ENCODE measurements at regions not wholly inside any gene's neighbourhood (a gene's known extent, or its start where the extent isn't known, plus 50 kb on each side); places are given as distances from the start of the nearest gene placed in this dataset.
"Not testable (repeated sequence)": the region's sequence is repeated elsewhere in the genome, so short reads cannot be mapped to it uniquely, and the experiment has no call there.

GRCh38 chr9:74414325-74414724 is 82.8 kb upstream of the RORB start:
- no peak for DNase-seq (ENCODE audit: low read depth)
- H3K4me3 ChIP-seq (ENCODE audit: low read depth, low read length): no peak overlapping the region

- no peak for DNase-seq (ENCODE audit: low read depth)
These were observed 81.1 kb upstream of the RORB start for GRCh38 chr9:74415995-74416394.

GRCh38 chr9:74424488-74424887 is 72.6 kb upstream of the RORB start:
- H3K4me3 ChIP-seq (ENCODE audit: low read depth, low read length); DNase-seq (ENCODE audit: low read depth): not testable (repeated sequence)

More at GRCh38 chr9:74415995-74416394, 81.1 kb upstream of the RORB start:
- no peak overlapping the region for H3K4me3 ChIP-seq (ENCODE audit: low read depth, low read length)

- no peak for DNase-seq (ENCODE audit: low read depth)
- H3K4me3 ChIP-seq (ENCODE audit: low read depth, low read length): no peak overlapping the region
These were observed 65.7 kb upstream of the RORB start for GRCh38 chr9:74431467-74431866.

- no peak overlapping the region for H3K4me3 ChIP-seq (ENCODE audit: low read depth, low read length)
- DNase-seq (ENCODE audit: low read depth): no peak
These were observed 53.9 kb upstream of the RORB start for GRCh38 chr9:74443036-74443750.

GRCh38 chr9:74444369-74444768 is 52.8 kb upstream of the RORB start:
- no peak for DNase-seq (ENCODE audit: low read depth)
- H3K4me3 ChIP-seq (ENCODE audit: low read depth, low read length): no peak overlapping the region
